GM12878 (cell line): ENCODE measurements at regions not wholly inside any gene's neighbourhood (a gene's known extent, or its start where the extent isn't known, plus 50 kb on each side); places are given as distances from the start of the nearest gene placed in this dataset.

Source experiments
- ATAC-seq: fragments of 200-7000 bp; cut with Tn5 transposase; 3 replicates; pipeline ENCODE4 v1.9.1; 2020; ENCODE audit warnings: mild to moderate bottlenecking, moderate library complexity
- BruUV-seq: library from RNA; stranded (reverse); fragments of 400-500 nt; replicated peaks from 2 replicates; lab custom pipeline; 2021; lab: Mats Ljungman, UMichigan
- CTCF ChIA-PET: fragments of 300-600 bp; sonication (Branson Sonifier 250); formaldehyde crosslinking; extraction: SDS; loops from one replicate; lab custom pipeline; 2021; ENCODE audit warnings: inconsistent platforms; lab: Yijun Ruan, JAX
- POLR2A ChIA-PET: fragments of 350-600 bp; formaldehyde crosslinking; extraction: SDS; loops from one replicate; lab custom pipeline; 2021; ENCODE audit warnings: inconsistent platforms; lab: Charles Lee
- RAD21 ChIA-PET: fragments of 300-600 bp; sonication (Branson Sonifier 250); formaldehyde crosslinking; loops from one replicate; lab custom pipeline; 2023; ENCODE audit warnings: antibody characterized with exemption; ENCODE audit not compliant: unreplicated experiment; lab: Charles Lee
- SMC1A ChIA-PET: fragments of 300-600 bp; sonication (Branson Sonifier 250); formaldehyde crosslinking; loops from one replicate; lab custom pipeline; 2023; ENCODE audit not compliant: unreplicated experiment, uncharacterized antibody; lab: Charles Lee
- DNase-seq: peaks from one replicate; pipeline ENCODE4 v3.0.0-alpha.2; 2011; ENCODE audit warnings: low read depth, low spot score
- FAIRE-seq: peaks from 3 replicates; lab custom pipeline; 2011; peaks lifted over from hg19 to GRCh38; lab: Jason Lieb, UNC
- H2AFZ ChIP-seq: 2 replicates; pipeline ENCODE4 v1.6.0; 2011; ENCODE audit warnings: low read depth, low read length, control low read depth; ENCODE audit not compliant: control insufficient read depth
- H3K27ac ChIP-seq: 2 replicates; pipeline ENCODE4 v1.5.1; 2011; ENCODE audit warnings: control low read depth; ENCODE audit not compliant: control insufficient read depth, insufficient read depth
- H3K27me3 ChIP-seq, 2 experiments: replicated peaks in 1 of 2; 2 replicates each; pipeline versions ENCODE4 v1.6.0 to v1.6.1; 2011; ENCODE audit warnings: low read length in 1 of 2; ENCODE audit not compliant: control insufficient read depth in 2 of 2, insufficient read depth in 2 of 2
- H3K36me3 ChIP-seq, 2 experiments: 2 replicates each; pipeline ENCODE4 v1.5.1; 2011; ENCODE audit warnings: low read length in 1 of 2; ENCODE audit not compliant: control insufficient read depth in 2 of 2, insufficient read depth in 2 of 2
- H3K4me1 ChIP-seq: 2 replicates; pipeline ENCODE4 v1.6.1; 2011; ENCODE audit warnings: mild to moderate bottlenecking, low read length, moderate library complexity, mixed read lengths; ENCODE audit not compliant: control insufficient read depth, insufficient read depth
- H3K4me2 ChIP-seq: 2 replicates; pipeline ENCODE4 v1.6.0; 2011; ENCODE audit warnings: control low read depth; ENCODE audit not compliant: control insufficient read depth, insufficient read depth
- H3K4me3 ChIP-seq: fragments of 200-600 bp; sonication (generic); 2 replicates; pipeline ENCODE4 v1.5.1; 2016
- H3K79me2 ChIP-seq: 2 replicates; pipeline ENCODE4 v1.6.0; 2011; ENCODE audit warnings: low read length; ENCODE audit not compliant: control insufficient read depth, insufficient read depth
- H3K9ac ChIP-seq: 2 replicates; pipeline ENCODE4 v1.8.0; 2011; ENCODE audit warnings: low read length, control low read depth, mixed read lengths; ENCODE audit not compliant: control insufficient read depth, insufficient read depth
- H3K9me3 ChIP-seq: replicated peaks from 3 replicates; pipeline ENCODE4 v1.5.1; 2011; ENCODE audit warnings: mild to moderate bottlenecking, low read length; ENCODE audit not compliant: control insufficient read depth, insufficient read depth
- H4K20me1 ChIP-seq: 2 replicates; pipeline ENCODE4 v1.6.0; 2011; ENCODE audit not compliant: control insufficient read depth, insufficient read depth
- ATF2 ChIP-seq: IDR thresholded peaks from 2 replicates; pipeline ENCODE4 v1.6.1; 2012; ENCODE audit warnings: low read length, inconsistent platforms
- ATF7 ChIP-seq: fragments of 450-650 bp; IDR thresholded peaks from 2 replicates; pipeline ENCODE4 v1.6.1; 2016; ENCODE audit warnings: low read depth, mild to moderate bottlenecking
- CBX5 ChIP-seq: sonication (generic); IDR thresholded peaks from 2 replicates; pipeline ENCODE4 v1.6.1; 2016; ENCODE audit warnings: low read depth, moderate library complexity, mild to moderate bottlenecking, inconsistent platforms
- CEBPZ ChIP-seq: fragments of 150-350 bp; IDR thresholded peaks from 2 replicates; pipeline ENCODE4 v1.6.1; 2016; ENCODE audit warnings: low read depth, low read length
- CTCF ChIP-seq, 3 experiments: IDR thresholded peaks in 2 of 3; conservative IDR thresholded peaks in 1 of 3; 2 replicates each; pipeline ENCODE4 v1.5.1; 2011; ENCODE audit warnings: low read depth in 3 of 3, low read length in 3 of 3, mild to moderate bottlenecking in 3 of 3, control low read depth in 2 of 3, moderate library complexity in 2 of 3, inconsistent platforms in 1 of 3, mixed read lengths in 1 of 3; ENCODE audit not compliant: control insufficient read depth in 2 of 3, insufficient read depth in 1 of 3; ENCODE audit errors: extremely low read depth in 1 of 3
- HSF1 ChIP-seq: fragments of 150-350 bp; IDR thresholded peaks from 2 replicates; pipeline ENCODE4 v1.6.1; 2014; ENCODE audit warnings: mild to moderate bottlenecking, low read depth, low read length
- IKZF2 ChIP-seq, 2 experiments: fragments of 450-650 bp; IDR thresholded peaks; 2 replicates each; pipeline ENCODE4 v1.6.1; 2017; ENCODE audit warnings: mild to moderate bottlenecking in 2 of 2, moderate library complexity in 2 of 2
- PRDM15 ChIP-seq: fragments of 450-650 bp; formaldehyde crosslinking; IDR thresholded peaks from 2 replicates; pipeline ENCODE4 v1.4.0; 2020; ENCODE audit warnings: mild to moderate bottlenecking, moderate library complexity
- RBBP5 ChIP-seq: fragments of 200-600 bp; sonication (generic); conservative IDR thresholded peaks from 2 replicates; pipeline ENCODE4 v1.6.1; 2016
- WGBS: methylation state at CpG from one replicate; pipeline ENCODE4 v1.1.6; 2016; ENCODE audit warnings: low lambda C conversion rate; ENCODE audit not compliant: insufficient replicate concordance, insufficient coverage; ENCODE audit errors: missing lambda C conversion rate; 5-methylcytosine and 5-hydroxymethylcytosine counted together
- in situ Hi-C: fragments of 300-500 bp; cut with MboI; formaldehyde crosslinking; loops from 9 replicates; pipeline ENCODE4 v1.14.3; 2018; ENCODE audit warnings: mixed read lengths
- intact Hi-C: fragments of 100-400 bp; cut with micrococcal nuclease; formaldehyde crosslinking; loops from one replicate; pipeline ENCODE4 v1.14.2; 2022; ENCODE audit not compliant: unreplicated experiment
- TF ChIP-seq, protein P1 (sequence below): IDR thresholded peaks from 2 replicates; pipeline ENCODE4 v1.6.1; 2011; ENCODE audit warnings: low read depth, low read length, improper control_type of control experiment, borderline replicate concordance

- RAD21 ChIA-PET, result no interaction called here
- no peak overlapping the region for H2AFZ ChIP-seq
- in situ Hi-C loops, result no loop called here
- no peak for DNase-seq
- no peak for TF ChIP-seq HSF1
- TF ChIP-seq ATF7, result no peak
- no peak for TF ChIP-seq PRDM15 (CRISPR knock-in tag)
- no peak for TF ChIP-seq CBX5
- no peak for TF ChIP-seq CEBPZ
- no peak for TF ChIP-seq ATF2
- TF ChIP-seq, protein P1, sequence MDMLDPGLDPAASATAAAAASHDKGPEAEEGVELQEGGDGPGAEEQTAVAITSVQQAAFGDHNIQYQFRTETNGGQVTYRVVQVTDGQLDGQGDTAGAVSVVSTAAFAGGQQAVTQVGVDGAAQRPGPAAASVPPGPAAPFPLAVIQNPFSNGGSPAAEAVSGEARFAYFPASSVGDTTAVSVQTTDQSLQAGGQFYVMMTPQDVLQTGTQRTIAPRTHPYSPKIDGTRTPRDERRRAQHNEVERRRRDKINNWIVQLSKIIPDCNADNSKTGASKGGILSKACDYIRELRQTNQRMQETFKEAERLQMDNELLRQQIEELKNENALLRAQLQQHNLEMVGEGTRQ, result no peak
- TF ChIP-seq IKZF2 (IDR thresholded peaks at IDR 0.05), result no peak
- TF ChIP-seq CTCF (IDR thresholded peaks at IDR 0.05 in 2 of 3, conservative IDR thresholded peaks at IDR 0.05 in 1 of 3; ENCODE audit: control insufficient read depth in 2 of 3, extremely low read depth in 1 of 3, insufficient read depth in 1 of 3, low read depth in 3 of 3, low read length in 3 of 3), result no peak
- TF ChIP-seq RBBP5, result no peak
- TF ChIP-seq, all 136 proteins: peak for 0
- Histone ChIP-seq H3K4me3 (no peak overlapping the region), H3K79me2 (no peaks in the 10 kb centered on the region; the same call in 1 of the 2 replicates), H3K9me3 (no peaks in the 10 kb centered on the region; the same call in 2 of the 3 replicates), H3K9ac (no peak overlapping the region), H3K4me1 (no peaks in the 10 kb centered on the region), H3K27ac (no peak overlapping the region), H3K27me3 (no peaks in the 10 kb centered on the region), H3K36me3 (no peaks in the 10 kb centered on the region), H3K4me2 (no peak overlapping the region), H4K20me1 (no peaks in the 10 kb centered on the region)
- intact Hi-C loops, result no loop called here
- WGBS, result 74% methylated on average over 4 of the region's 4 CpGs
- no TSS peak for BruUV-seq
- SMC1A ChIA-PET, result no interaction called here
- POLR2A ChIA-PET, result no interaction called here
- no peak for ATAC-seq
- no peak for FAIRE-seq
- CTCF ChIA-PET, result interaction anchor here (0.6 kb wide), 1 partner anchor 487 kb away, joined by 3 read pairs; no protein-coding TSS in a partner anchor
These were observed 264.9 kb downstream of the BRD1 start for GRCh38 chr22:49562685-49563249.
